GM12874 (cell line): ENCODE measurements at regions not wholly inside any gene's neighbourhood (a gene's known extent, or its start where the extent isn't known, plus 50 kb on each side); places are given as distances from the start of the nearest gene placed in this dataset.

Experiments
- TF ChIP-seq, protein P1 (sequence below): IDR thresholded peaks from 2 replicates; pipeline ENCODE4 v1.5.1; 2011; ENCODE audit warnings: low read depth, mild to moderate bottlenecking, control low read depth, low read length, moderate library complexity; ENCODE audit not compliant: insufficient read depth

DNA sequence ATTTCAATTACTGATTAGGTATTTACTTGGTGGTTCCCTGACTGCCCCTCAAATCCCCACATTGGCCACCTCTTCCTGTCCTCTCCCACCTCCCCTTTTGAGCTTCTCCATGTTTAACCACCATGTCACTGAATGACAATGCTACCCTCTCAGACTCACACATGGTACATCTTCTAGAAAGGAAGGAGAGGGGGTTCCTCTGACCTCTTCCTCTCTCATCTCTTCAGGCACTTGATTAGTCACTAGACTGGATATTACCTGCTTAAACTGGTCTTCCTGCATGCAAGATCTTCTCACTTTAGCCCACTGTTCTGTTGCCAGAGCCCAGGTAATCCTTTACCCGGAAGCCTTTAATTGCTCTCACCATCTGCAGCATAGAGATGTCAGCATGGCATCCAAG lies 64.9 kb downstream of the DIPK2A start:
- TF ChIP-seq, protein P1, sequence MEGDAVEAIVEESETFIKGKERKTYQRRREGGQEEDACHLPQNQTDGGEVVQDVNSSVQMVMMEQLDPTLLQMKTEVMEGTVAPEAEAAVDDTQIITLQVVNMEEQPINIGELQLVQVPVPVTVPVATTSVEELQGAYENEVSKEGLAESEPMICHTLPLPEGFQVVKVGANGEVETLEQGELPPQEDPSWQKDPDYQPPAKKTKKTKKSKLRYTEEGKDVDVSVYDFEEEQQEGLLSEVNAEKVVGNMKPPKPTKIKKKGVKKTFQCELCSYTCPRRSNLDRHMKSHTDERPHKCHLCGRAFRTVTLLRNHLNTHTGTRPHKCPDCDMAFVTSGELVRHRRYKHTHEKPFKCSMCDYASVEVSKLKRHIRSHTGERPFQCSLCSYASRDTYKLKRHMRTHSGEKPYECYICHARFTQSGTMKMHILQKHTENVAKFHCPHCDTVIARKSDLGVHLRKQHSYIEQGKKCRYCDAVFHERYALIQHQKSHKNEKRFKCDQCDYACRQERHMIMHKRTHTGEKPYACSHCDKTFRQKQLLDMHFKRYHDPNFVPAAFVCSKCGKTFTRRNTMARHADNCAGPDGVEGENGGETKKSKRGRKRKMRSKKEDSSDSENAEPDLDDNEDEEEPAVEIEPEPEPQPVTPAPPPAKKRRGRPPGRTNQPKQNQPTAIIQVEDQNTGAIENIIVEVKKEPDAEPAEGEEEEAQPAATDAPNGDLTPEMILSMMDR, result no peak

DNA sequence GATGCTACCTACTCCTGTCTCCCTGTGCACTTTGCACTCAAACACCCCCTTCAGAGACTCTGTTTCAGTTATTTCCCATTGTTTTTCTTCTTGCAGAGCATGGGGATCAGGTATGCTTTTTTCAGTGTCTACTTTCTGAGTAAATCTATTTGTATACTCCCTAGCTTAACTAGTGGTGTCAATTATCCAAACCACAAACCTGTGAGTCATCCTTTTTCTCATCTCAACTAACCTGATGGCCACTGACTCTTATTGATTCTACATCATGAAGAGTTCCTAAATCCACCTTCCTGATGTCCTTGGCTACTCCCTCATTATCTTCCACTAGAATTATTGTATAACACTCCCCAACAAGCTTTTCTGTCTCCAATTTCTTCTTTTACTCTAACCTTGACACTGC lies 68.0 kb downstream of the DIPK2A start:
- TF ChIP-seq, protein P1, result no peak

DNA sequence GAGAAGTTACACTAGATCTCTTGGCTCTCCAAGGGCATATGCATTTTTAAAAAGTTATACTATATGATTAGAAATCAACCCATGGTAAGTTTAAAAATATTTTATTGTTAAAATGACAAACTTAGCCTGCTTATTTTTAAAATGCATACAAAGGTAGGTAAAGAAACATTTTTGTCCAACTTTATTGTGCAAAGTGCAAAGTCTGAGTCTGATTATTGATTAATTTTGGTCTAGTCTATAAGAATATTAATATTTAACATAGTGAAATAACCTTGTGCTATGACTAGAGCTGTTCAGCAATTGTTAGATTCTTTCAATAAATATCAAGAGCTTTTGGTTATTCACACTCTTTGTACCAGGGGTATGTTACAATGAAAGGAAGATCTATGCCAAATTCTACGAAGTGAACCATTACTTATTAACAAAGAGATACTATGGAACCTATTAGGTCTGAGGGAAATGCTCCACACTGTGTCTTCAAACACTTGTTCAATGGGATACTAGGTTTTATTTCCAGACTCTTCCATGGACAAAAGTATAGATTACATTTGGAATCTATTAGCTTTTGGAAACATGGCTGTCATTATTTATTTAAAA lies 70.4 kb downstream of the DIPK2A start:
- TF ChIP-seq, protein P1, result no peak

DNA sequence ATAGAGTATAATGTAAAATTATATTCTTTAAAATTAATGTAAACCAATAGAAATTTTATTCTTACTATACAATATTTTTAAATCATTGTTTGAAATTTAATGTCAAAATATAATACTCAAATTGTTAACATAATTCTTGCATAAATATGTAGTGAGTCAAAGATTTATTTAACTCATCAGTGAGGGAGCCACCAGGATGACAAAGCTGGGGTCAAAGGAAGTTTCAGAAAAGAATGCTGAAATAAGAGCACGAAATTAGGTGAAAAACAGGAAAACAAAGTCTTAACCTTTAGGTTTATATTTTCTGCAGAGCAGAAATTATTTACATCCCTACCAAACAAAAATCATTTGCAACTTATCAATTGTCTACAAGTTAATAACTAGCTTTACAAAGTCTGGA lies 74.1 kb downstream of the DIPK2A start:
- TF ChIP-seq, protein P1, result no peak

DNA sequence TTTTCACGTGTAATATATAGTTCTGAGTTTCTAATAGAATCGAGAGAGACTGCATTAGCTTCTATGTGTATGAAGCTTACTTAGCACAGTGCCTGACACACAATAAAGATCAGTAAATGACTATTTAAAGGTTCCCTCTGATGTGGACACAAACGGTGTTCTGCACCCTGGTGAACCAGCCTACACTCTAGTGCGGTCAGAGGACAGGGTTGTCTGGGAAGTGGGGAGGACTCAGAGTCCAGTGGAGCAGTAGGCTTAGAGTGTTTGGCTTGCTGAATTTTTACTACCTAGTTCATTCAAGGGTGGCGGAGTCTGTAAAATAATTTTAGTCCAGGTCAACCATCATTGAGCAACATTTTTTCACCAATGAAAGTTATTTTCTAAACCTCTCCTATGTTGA lies 77.8 kb downstream of the DIPK2A start:
- TF ChIP-seq, protein P1, result no peak

DNA sequence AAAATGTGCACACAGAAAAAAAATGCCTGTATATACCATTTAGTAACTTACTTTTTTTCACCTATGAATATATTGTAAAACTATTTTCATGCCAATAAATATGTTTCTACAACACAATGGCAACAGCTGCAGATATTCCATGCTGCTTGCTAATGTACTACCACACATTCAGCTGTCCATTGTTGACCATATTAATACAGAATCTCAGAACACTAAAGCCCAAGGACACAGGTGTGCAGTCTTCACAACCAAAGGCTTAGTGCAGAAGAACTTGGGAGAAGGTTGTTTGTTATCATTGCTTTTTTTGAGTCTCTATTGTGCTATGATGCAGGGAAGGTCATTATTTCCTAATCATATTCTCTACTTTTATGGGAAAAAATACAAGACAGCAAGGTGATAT lies 79.6 kb downstream of the DIPK2A start:
- TF ChIP-seq, protein P1, result no peak

DNA sequence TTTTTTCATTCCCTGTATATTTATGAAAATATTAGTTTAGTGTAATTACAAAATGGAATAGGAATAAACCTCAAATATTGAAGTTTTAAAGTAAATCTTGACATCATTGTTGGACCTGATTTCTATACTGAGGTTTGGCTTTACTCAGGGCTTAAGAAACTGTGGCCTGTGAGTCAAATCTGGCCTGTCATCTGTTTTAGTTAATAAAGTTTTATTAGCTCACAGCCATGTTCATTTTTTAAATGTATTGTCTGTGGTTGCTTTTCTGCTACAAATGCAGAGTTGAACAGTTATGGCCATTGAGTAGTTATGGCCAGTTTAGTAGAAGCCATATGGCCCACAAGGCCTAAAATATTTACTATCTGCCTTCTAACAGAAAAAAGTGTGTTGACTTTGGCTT lies 80.7 kb downstream of the DIPK2A start:
- TF ChIP-seq, protein P1, result no peak
